DMS153 treated with DMSO at 0.1 percent for 48 hours (cell line): ENCODE measurements at regions not wholly inside any gene's neighbourhood (a gene's known extent, or its start where the extent isn't known, plus 50 kb on each side); places are given as distances from the start of the nearest gene placed in this dataset.

Source experiments
- DNase-seq: peaks from one replicate; lab custom pipeline; 2025; ENCODE audit not compliant: unreplicated experiment; lab: John Stamatoyannopoulos, UW

- no peak for DNase-seq
Observed at GRCh38 chr10:130807096-130807495, 504.4 kb downstream of the TCERG1L start.

GRCh38 chr10:130807721-130808120 lies 503.8 kb downstream of the TCERG1L start:
- DNase-seq: no peak

GRCh38 chr10:130808243-130808642 lies 503.3 kb downstream of the TCERG1L start:
- DNase-seq: no peak

- no peak for DNase-seq
Observed at GRCh38 chr10:130808686-130809085, 502.8 kb downstream of the TCERG1L start.

GRCh38 chr10:130809181-130809580 lies 502.3 kb downstream of the TCERG1L start:
- DNase-seq: no peak

GRCh38 chr10:130809761-130810515 lies 501.6 kb downstream of the TCERG1L start:
- DNase-seq: no peak

- no peak for DNase-seq
Observed at GRCh38 chr10:130810856-130811255, 500.7 kb downstream of the TCERG1L start.

- no peak for DNase-seq
Observed at GRCh38 chr10:130812381-130813148, 499.0 kb downstream of the TCERG1L start.

GRCh38 chr10:130814610-130815009 lies 496.9 kb downstream of the TCERG1L start:
- no peak for DNase-seq

- no peak for DNase-seq
Observed at GRCh38 chr10:130816116-130816901, 495.2 kb downstream of the TCERG1L start.

GRCh38 chr10:130817046-130817624 lies 494.4 kb downstream of the TCERG1L start:
- no peak for DNase-seq

GRCh38 chr10:130817674-130818073 lies 493.8 kb downstream of the TCERG1L start:
- no peak for DNase-seq

GRCh38 chr10:130820880-130821482 lies 490.5 kb downstream of the TCERG1L start:
- peak; percentile 14 for DNase-seq

- no peak for DNase-seq
Observed at GRCh38 chr10:130824230-130825014, 487.1 kb downstream of the TCERG1L start.

- no peak for DNase-seq
Observed at GRCh38 chr10:130833596-130833995, 477.9 kb downstream of the TCERG1L start.

- no peak for DNase-seq
Observed at GRCh38 chr10:130834170-130834569, 477.4 kb downstream of the TCERG1L start.

GRCh38 chr10:130834573-130834972 lies 476.9 kb downstream of the TCERG1L start:
- DNase-seq: no peak

- no peak for DNase-seq
Observed at GRCh38 chr10:130835068-130835467, 476.5 kb downstream of the TCERG1L start.

GRCh38 chr10:130836344-130836743 lies 475.2 kb downstream of the TCERG1L start:
- no peak for DNase-seq

GRCh38 chr10:130843051-130843653 lies 468.4 kb downstream of the TCERG1L start:
- DNase-seq: no peak
